Right atrium auricular region (tissue), 2 donors: ENCODE measurements at regions not wholly inside any gene's neighbourhood (a gene's known extent, or its start where the extent isn't known, plus 50 kb on each side); places are given as distances from the start of the nearest gene placed in this dataset.
"Not testable (repeated sequence)": the region's sequence is repeated elsewhere in the genome, so short reads cannot be mapped to it uniquely, and the experiment has no call there.

Experiments used
- DNase-seq: peaks from one replicate; pipeline ENCODE4 v3.0.0-alpha.2; 2019; ENCODE audit warnings: low spot score
- H3K27ac ChIP-seq, 2 donors: fragments of 200-600 bp; sonication (generic); 1 replicate in 1 of 2; 2 replicates in 1 of 2; pipeline ENCODE4 v1.5.1; 2016 to 2019
- H3K27me3 ChIP-seq, 2 donors: fragments of 200-600 bp; sonication (generic); one replicate each; pipeline versions ENCODE4 v1.5.1 to v1.6.0; 2017 to 2019
- H3K36me3 ChIP-seq: fragments of 200-600 bp; sonication (generic); one replicate; pipeline ENCODE4 v1.5.1; 2016
- H3K4me1 ChIP-seq, 2 donors: fragments of 200-600 bp; sonication (generic); one replicate each; pipeline versions ENCODE4 v1.5.1 to v1.6.0; 2017 to 2019
- H3K4me3 ChIP-seq, 2 donors: fragments of 200-600 bp; sonication (generic); 1 replicate in 1 of 2; 2 replicates in 1 of 2; pipeline ENCODE4 v1.5.1; 2017 to 2019; ENCODE audit warnings: mild to moderate bottlenecking in 1 of 2, moderate library complexity in 1 of 2
- H3K9me3 ChIP-seq, 2 donors: fragments of 200-600 bp; sonication (generic); one replicate each; pipeline ENCODE4 v1.5.1; 2019
- TF ChIP-seq, protein P1 (sequence below), 2 donors: fragments of 200-600 bp; sonication (generic); IDR thresholded peaks; one replicate each; pipeline ENCODE4 v1.5.1; 2019; ENCODE audit warnings: antibody characterized with exemption in 2 of 2

GRCh38 chr16:48067388-48067787 is 88.4 kb downstream of the ABCC12 start:
- Histone ChIP-seq H3K27me3 (no peaks in the 10 kb centered on the region), H3K4me1 (no peaks in the 10 kb centered on the region), H3K4me3 (no peak overlapping the region), H3K36me3 (no peaks in the 10 kb centered on the region), H3K9me3 (no peaks in the 10 kb centered on the region), H3K27ac (no peak overlapping the region)
- DNase-seq = no peak
- TF ChIP-seq, protein P1, sequence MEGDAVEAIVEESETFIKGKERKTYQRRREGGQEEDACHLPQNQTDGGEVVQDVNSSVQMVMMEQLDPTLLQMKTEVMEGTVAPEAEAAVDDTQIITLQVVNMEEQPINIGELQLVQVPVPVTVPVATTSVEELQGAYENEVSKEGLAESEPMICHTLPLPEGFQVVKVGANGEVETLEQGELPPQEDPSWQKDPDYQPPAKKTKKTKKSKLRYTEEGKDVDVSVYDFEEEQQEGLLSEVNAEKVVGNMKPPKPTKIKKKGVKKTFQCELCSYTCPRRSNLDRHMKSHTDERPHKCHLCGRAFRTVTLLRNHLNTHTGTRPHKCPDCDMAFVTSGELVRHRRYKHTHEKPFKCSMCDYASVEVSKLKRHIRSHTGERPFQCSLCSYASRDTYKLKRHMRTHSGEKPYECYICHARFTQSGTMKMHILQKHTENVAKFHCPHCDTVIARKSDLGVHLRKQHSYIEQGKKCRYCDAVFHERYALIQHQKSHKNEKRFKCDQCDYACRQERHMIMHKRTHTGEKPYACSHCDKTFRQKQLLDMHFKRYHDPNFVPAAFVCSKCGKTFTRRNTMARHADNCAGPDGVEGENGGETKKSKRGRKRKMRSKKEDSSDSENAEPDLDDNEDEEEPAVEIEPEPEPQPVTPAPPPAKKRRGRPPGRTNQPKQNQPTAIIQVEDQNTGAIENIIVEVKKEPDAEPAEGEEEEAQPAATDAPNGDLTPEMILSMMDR (IDR thresholded peaks at IDR 0.05) = no peak

DNA sequence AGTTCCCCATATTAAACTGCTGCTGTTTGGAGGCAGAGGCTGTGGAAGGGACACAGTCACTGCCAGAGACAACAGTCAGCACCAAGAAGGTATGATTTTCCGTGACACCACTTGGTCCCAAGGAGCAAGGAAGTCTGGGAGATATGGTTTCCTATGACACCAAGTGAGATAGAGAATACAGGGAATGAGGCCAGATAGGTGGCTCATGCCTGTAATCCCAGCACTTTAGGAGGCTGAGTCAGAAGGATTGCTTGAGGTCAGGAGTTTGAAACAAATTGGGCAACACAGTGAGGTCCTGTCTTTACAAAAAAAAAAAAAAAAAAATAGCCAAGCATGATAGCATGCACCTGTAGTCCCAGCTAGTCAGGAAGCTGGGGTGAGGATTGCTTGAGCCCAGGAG is 90.8 kb downstream of the ABCC12 start:
- no peaks in the 10 kb centered on the region for H3K4me1 ChIP-seq
- no peaks in the 10 kb centered on the region for H3K27me3 ChIP-seq
- DNase-seq = no peak
- H3K4me3 ChIP-seq = no peak overlapping the region
- H3K36me3 ChIP-seq = no peaks in the 10 kb centered on the region
- TF ChIP-seq, protein P1 (IDR thresholded peaks at IDR 0.05) = no peak
- no peaks in the 10 kb centered on the region for H3K9me3 ChIP-seq
- H3K27ac ChIP-seq = no peak overlapping the region

DNA sequence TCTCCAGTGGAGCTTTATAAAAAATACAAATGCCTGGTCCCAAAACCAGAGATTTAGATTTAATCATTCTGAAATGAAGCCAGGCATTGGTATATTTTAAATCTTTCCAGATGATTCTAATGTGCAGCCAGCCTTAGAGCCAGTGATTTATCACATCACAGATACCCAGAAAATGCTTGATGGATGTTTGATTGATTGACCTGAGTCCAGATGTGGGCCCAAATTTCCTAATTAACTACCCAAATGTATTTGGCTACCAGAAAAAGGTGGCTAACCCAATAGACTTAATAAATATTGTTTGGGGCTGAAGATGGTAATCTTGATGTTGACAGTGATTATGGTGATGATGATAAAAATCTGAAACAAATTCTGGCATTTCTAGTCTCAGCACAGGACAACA is 93.1 kb downstream of the ABCC12 start:
- no peaks in the 10 kb centered on the region for H3K27me3 ChIP-seq
- no peak overlapping the region for H3K27ac ChIP-seq
- no peaks in the 10 kb centered on the region for H3K4me1 ChIP-seq
- H3K4me3 ChIP-seq = no peak overlapping the region
- no peaks in the 10 kb centered on the region for H3K9me3 ChIP-seq
- TF ChIP-seq, protein P1 (IDR thresholded peaks at IDR 0.05) = no peak
- DNase-seq = no peak
- H3K36me3 ChIP-seq = no peaks in the 10 kb centered on the region

- Histone ChIP-seq H3K4me1 (peaks cover 0 to 5% of the 10 kb centered on the region in 2 donors), H3K9me3 (no peaks in the 10 kb centered on the region), H3K27ac (no peak overlapping the region), H3K36me3 (no peaks in the 10 kb centered on the region), H3K4me3 (no peak overlapping the region), H3K27me3 (no peaks in the 10 kb centered on the region)
- TF ChIP-seq, protein P1 (IDR thresholded peaks at IDR 0.05) = no peak
- DNase-seq = no peak
Measured at GRCh38 chr16:48059936-48060335, 95.9 kb downstream of the ABCC12 start.

DNA sequence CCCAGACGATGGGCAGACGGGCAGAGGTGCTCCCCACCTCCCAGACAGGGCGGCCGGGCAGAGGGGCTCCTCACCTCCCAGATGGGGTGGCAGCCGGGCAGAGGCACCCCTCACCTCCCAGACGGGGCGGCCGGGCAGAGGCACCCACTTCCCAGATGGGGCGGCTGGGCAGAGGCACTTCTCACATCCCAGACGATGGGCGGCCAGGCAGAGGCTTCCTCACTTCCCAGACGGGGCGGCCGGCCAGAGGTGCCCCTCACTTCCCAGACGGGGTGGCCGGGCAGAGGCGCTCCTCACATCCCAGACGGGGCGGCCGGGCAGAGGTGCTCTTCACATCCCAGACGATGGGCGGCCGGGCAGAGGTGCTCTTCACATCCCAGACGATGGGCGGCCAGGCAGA is 96.6 kb downstream of the ABCC12 start:
- not testable (repeated sequence) for H3K27ac ChIP-seq, H3K36me3 ChIP-seq, H3K4me1 ChIP-seq, DNase-seq, H3K4me3 ChIP-seq, H3K9me3 ChIP-seq, H3K27me3 ChIP-seq

- Histone ChIP-seq H3K4me1 (peaks cover 0 to 14% of the 10 kb centered on the region in 2 donors), H3K27ac (no peak overlapping the region), H3K4me3 (no peak overlapping the region), H3K27me3 (no peaks in the 10 kb centered on the region), H3K36me3 (no peaks in the 10 kb centered on the region), H3K9me3 (no peaks in the 10 kb centered on the region)
- TF ChIP-seq, protein P1 (IDR thresholded peaks at IDR 0.05) = no peak
- DNase-seq = no peak
Measured at GRCh38 chr16:48057048-48057447, 98.7 kb downstream of the ABCC12 start.
